OCI-LY3 (cell line): ENCODE measurements at regions not wholly inside any gene's neighbourhood (a gene's known extent, or its start where the extent isn't known, plus 50 kb on each side); places are given as distances from the start of the nearest gene placed in this dataset.

Source experiments
- H2AFZ ChIP-seq: fragments of 200-600, 300-600 bp; shearing (Covaris generic); 2 replicates; pipeline ENCODE4 v1.6.0; 2014; ENCODE audit warnings: antibody characterized with exemption, low read depth, low read length
- H3K27ac ChIP-seq: fragments of 200-600, 300-600 bp; sonication (generic); 2 replicates; pipeline ENCODE4 v1.5.1; 2014; ENCODE audit warnings: mild to moderate bottlenecking, low read length, moderate library complexity, mixed read lengths
- H3K27me3 ChIP-seq: fragments of 200-600, 300-600 bp; sonication (generic); 2 replicates; pipeline ENCODE4 v1.6.1; 2014; ENCODE audit warnings: low read depth, low read length, mixed read lengths
- H3K36me3 ChIP-seq: fragments of 200-600, 300-600 bp; sonication (generic); replicated peaks from 2 replicates; pipeline ENCODE3; 2014; ENCODE audit warnings: low read depth, low read length, mixed read lengths
- H3K4me1 ChIP-seq: fragments of 300-600, 200-600 bp; sonication (generic); 2 replicates; pipeline ENCODE4 v1.6.1; 2014; ENCODE audit warnings: low read length, mixed read lengths
- H3K4me2 ChIP-seq: fragments of 200-600, 300-600 bp; sonication (generic); 2 replicates; pipeline ENCODE4 v1.6.1; 2014; ENCODE audit warnings: low read length, mixed read lengths
- H3K4me3 ChIP-seq: fragments of 300-600, 200-600 bp; sonication (generic); 2 replicates; pipeline ENCODE4 v1.5.1; 2014; ENCODE audit warnings: antibody characterized with exemption, mild to moderate bottlenecking, low read length, moderate library complexity
- H3K79me2 ChIP-seq: fragments of 300-600, 200-600 bp; shearing (Covaris generic); 2 replicates; pipeline ENCODE4 v1.6.1; 2014; ENCODE audit warnings: mild to moderate bottlenecking, low read length, mixed read lengths
- H3K9ac ChIP-seq: fragments of 300-600, 200-600 bp; shearing (Covaris generic); 2 replicates; pipeline ENCODE4 v1.6.0; 2014; ENCODE audit warnings: mild to moderate bottlenecking, low read length, moderate library complexity
- H3K9me3 ChIP-seq: fragments of 200-600, 300-600 bp; shearing (Covaris generic); 2 replicates; pipeline ENCODE4 v1.6.1; 2014; ENCODE audit warnings: low read length, mixed read lengths; ENCODE audit not compliant: insufficient read depth
- H4K20me1 ChIP-seq: fragments of 200-600, 300-600 bp; sonication (generic); 2 replicates; pipeline ENCODE4 v1.6.1; 2016; ENCODE audit warnings: low read length, mixed read lengths; ENCODE audit not compliant: insufficient read depth
- CTCF ChIP-seq: fragments of 200-600, 300-600 bp; sonication (generic); IDR thresholded peaks from 2 replicates; pipeline ENCODE4 v1.5.1; 2014; ENCODE audit warnings: antibody characterized with exemption, low read length, low read depth
- EZH2phosphoT487 ChIP-seq: fragments of 200-600 bp; shearing (Covaris generic); IDR thresholded peaks from 2 replicates; pipeline ENCODE4 v1.6.1; 2018; ENCODE audit warnings: antibody characterized with exemption, mixed run types, low read depth

GRCh38 chr6:122128445-122128844 lies 271.0 kb upstream of the HSF2 start:
- no peaks in the 10 kb centered on the region for H3K36me3 ChIP-seq
- H2AFZ ChIP-seq, result no peak overlapping the region
- no peaks in the 10 kb centered on the region for H3K27me3 ChIP-seq
- H3K27ac ChIP-seq, result no peak overlapping the region
- H3K4me1 ChIP-seq, result no peaks in the 10 kb centered on the region
- H3K9me3 ChIP-seq, result no peaks in the 10 kb centered on the region
- no peak overlapping the region for H3K4me3 ChIP-seq
- no peak for TF ChIP-seq EZH2phosphoT487
- no peak for TF ChIP-seq CTCF
- H3K79me2 ChIP-seq, result no peaks in the 10 kb centered on the region
- H3K4me2 ChIP-seq, result no peak overlapping the region
- H4K20me1 ChIP-seq, result no peaks in the 10 kb centered on the region
- no peak overlapping the region for H3K9ac ChIP-seq

- Histone ChIP-seq H4K20me1 (no peaks in the 10 kb centered on the region), H3K27me3 (no peaks in the 10 kb centered on the region), H2AFZ (no peak overlapping the region), H3K4me2 (no peak overlapping the region), H3K79me2 (no peaks in the 10 kb centered on the region), H3K9me3 (no peaks in the 10 kb centered on the region), H3K4me3 (no peak overlapping the region), H3K9ac (no peak overlapping the region), H3K36me3 (no peaks in the 10 kb centered on the region), H3K4me1 (no peaks in the 10 kb centered on the region), H3K27ac (no peak overlapping the region)
- no peak for TF ChIP-seq EZH2phosphoT487
- TF ChIP-seq CTCF, result no peak
These were observed 270.0 kb upstream of the HSF2 start for GRCh38 chr6:122129313-122130025.

- Histone ChIP-seq H3K9ac (no peak overlapping the region), H3K4me3 (no peak overlapping the region), H3K9me3 (no peaks in the 10 kb centered on the region), H2AFZ (no peak overlapping the region), H3K4me2 (no peak overlapping the region), H3K27ac (no peak overlapping the region), H3K36me3 (no peaks in the 10 kb centered on the region), H3K4me1 (no peaks in the 10 kb centered on the region), H4K20me1 (no peaks in the 10 kb centered on the region), H3K27me3 (no peaks in the 10 kb centered on the region), H3K79me2 (no peaks in the 10 kb centered on the region)
- TF ChIP-seq EZH2phosphoT487, result no peak
- TF ChIP-seq CTCF, result no peak
These were observed 269.5 kb upstream of the HSF2 start for GRCh38 chr6:122130026-122130348.

- Histone ChIP-seq H3K4me2 (no peak overlapping the region), H3K9ac (no peak overlapping the region), H3K79me2 (no peaks in the 10 kb centered on the region), H3K4me3 (no peak overlapping the region), H3K4me1 (no peaks in the 10 kb centered on the region), H3K27ac (no peak overlapping the region), H4K20me1 (no peaks in the 10 kb centered on the region), H3K27me3 (no peaks in the 10 kb centered on the region), H3K9me3 (no peaks in the 10 kb centered on the region), H2AFZ (no peak overlapping the region), H3K36me3 (no peaks in the 10 kb centered on the region)
- TF ChIP-seq CTCF (no peak), EZH2phosphoT487 (no peak)
These were observed 268.9 kb upstream of the HSF2 start for GRCh38 chr6:122130518-122130917.
